ENCODE measurements at regions not wholly inside any gene's neighbourhood (a gene's known extent, or its start where the extent isn't known, plus 50 kb on each side); places are given as distances from the start of the nearest gene placed in this dataset.

- Histone ChIP-seq H3K4me3 (no peak overlapping the region), H3K4me2 (ENCODE audit: control insufficient read depth, insufficient read depth) (no peak overlapping the region), H3K9ac (ENCODE audit: control insufficient read depth, insufficient read depth, low read length) (no peak overlapping the region), H4K20me1 (ENCODE audit: control insufficient read depth, insufficient read depth) (no peaks in the 10 kb centered on the region), H3K36me3 (ENCODE audit: control insufficient read depth in 2 of 2, insufficient read depth in 2 of 2, low read length in 1 of 2) (no peaks in the 10 kb centered on the region), H3K79me2 (ENCODE audit: control insufficient read depth, insufficient read depth, low read length) (no peaks in the 10 kb centered on the region), H3K27me3 (replicated peaks in 1 of 2; ENCODE audit: control insufficient read depth in 2 of 2, insufficient read depth in 2 of 2, low read length in 1 of 2) (no peaks in the 10 kb centered on the region), H3K27ac (ENCODE audit: control insufficient read depth, insufficient read depth) (no peak overlapping the region), H3K4me1 (ENCODE audit: control insufficient read depth, insufficient read depth, low read length) (no peaks in the 10 kb centered on the region), H3K9me3 (replicated peaks; ENCODE audit: control insufficient read depth, insufficient read depth, low read length) (no peaks in the 10 kb centered on the region), H2AFZ (ENCODE audit: control insufficient read depth, low read depth, low read length) (no peak overlapping the region)
- ATAC-seq (no peak), DNase-seq (ENCODE audit: low read depth, low spot score) (no peak), FAIRE-seq (no peak)
- ChIA-PET RAD21 (ENCODE audit: unreplicated experiment) (no interaction called here), CTCF (no interaction called here), POLR2A (no interaction called here), SMC1A (ENCODE audit: uncharacterized antibody, unreplicated experiment) (interaction anchor here (0.7 kb wide), 1 partner anchor 9 kb away, joined by 3 read pairs; no protein-coding TSS in a partner anchor)
- TF ChIP-seq SIN3A (IDR thresholded peaks at IDR 0.05; ENCODE audit: low read depth, low read length): no peak
- no peak for TF ChIP-seq SMAD1 (IDR thresholded peaks at IDR 0.05; ENCODE audit: low read depth, partially characterized antibody)
- TF ChIP-seq GABPA (IDR thresholded peaks at IDR 0.05; ENCODE audit: low read depth): no peak
- TF ChIP-seq YY1 (IDR thresholded peaks at IDR 0.05; ENCODE audit: low read depth, low read length): no peak
- no peak for TF ChIP-seq PAX8 (IDR thresholded peaks at IDR 0.05)
- TF ChIP-seq, protein P1, sequence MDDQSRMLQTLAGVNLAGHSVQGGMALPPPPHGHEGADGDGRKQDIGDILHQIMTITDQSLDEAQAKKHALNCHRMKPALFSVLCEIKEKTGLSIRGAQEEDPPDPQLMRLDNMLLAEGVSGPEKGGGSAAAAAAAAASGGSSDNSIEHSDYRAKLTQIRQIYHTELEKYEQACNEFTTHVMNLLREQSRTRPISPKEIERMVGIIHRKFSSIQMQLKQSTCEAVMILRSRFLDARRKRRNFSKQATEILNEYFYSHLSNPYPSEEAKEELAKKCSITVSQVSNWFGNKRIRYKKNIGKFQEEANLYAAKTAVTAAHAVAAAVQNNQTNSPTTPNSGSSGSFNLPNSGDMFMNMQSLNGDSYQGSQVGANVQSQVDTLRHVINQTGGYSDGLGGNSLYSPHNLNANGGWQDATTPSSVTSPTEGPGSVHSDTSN (IDR thresholded peaks at IDR 0.05; ENCODE audit: insufficient replicate concordance, low read depth, low read length): no peak
- intact Hi-C loops (cut with micrococcal nuclease; ENCODE audit: unreplicated experiment): no loop called here
- 37% methylated on average over 1 of the region's 1 CpG for WGBS (ENCODE audit: insufficient coverage, insufficient replicate concordance, low lambda C conversion rate, missing lambda C conversion rate)
- BruUV-seq (replicated peaks): no TSS peak
- in situ Hi-C loops (cut with MboI): no loop called here
Observed at GRCh38 chr1:83715550-83715949, 283.4 kb downstream of the TTLL7 start.

GRCh38 chr1:83709662-83710061 lies 289.3 kb downstream of the TTLL7 start:
- ChIA-PET SMC1A (ENCODE audit: uncharacterized antibody, unreplicated experiment) (interaction anchor here (1.1 kb wide), 1 partner anchor 9 kb away, joined by 4 read pairs; no protein-coding TSS in a partner anchor), CTCF (interaction anchor here (1.2 kb wide), 1 partner anchor 12 kb away, joined by 3 read pairs; no protein-coding TSS in a partner anchor), RAD21 (ENCODE audit: unreplicated experiment) (no interaction called here), POLR2A (no interaction called here)
- DNase-seq (ENCODE audit: low read depth, low spot score) (no peak), FAIRE-seq (no peak), ATAC-seq (no peak)
- no peaks in the 10 kb centered on the region for H3K9me3 ChIP-seq (replicated peaks; ENCODE audit: control insufficient read depth, insufficient read depth, low read length)
- WGBS (ENCODE audit: insufficient coverage, insufficient replicate concordance, low lambda C conversion rate, missing lambda C conversion rate): 84% methylated on average over 1 of the region's 1 CpG
- H3K27ac ChIP-seq (ENCODE audit: control insufficient read depth, insufficient read depth): no peak overlapping the region
- H3K4me3 ChIP-seq: no peak overlapping the region
- H3K9ac ChIP-seq (ENCODE audit: control insufficient read depth, insufficient read depth, low read length): no peak overlapping the region
- no TSS peak for BruUV-seq (replicated peaks)
- in situ Hi-C loops (cut with MboI) (no loop called here), intact Hi-C loops (cut with micrococcal nuclease; ENCODE audit: unreplicated experiment) (no loop called here)
- H3K27me3 ChIP-seq (replicated peaks in 1 of 2; ENCODE audit: control insufficient read depth in 2 of 2, insufficient read depth in 2 of 2, low read length in 1 of 2): no peaks in the 10 kb centered on the region
- no peak overlapping the region for H2AFZ ChIP-seq (ENCODE audit: control insufficient read depth, low read depth, low read length)
- H3K79me2 ChIP-seq (ENCODE audit: control insufficient read depth, insufficient read depth, low read length): no peaks in the 10 kb centered on the region
- H3K4me1 ChIP-seq (ENCODE audit: control insufficient read depth, insufficient read depth, low read length): no peaks in the 10 kb centered on the region
- H4K20me1 ChIP-seq (ENCODE audit: control insufficient read depth, insufficient read depth): no peaks in the 10 kb centered on the region
- H3K36me3 ChIP-seq (ENCODE audit: control insufficient read depth in 2 of 2, insufficient read depth in 2 of 2, low read length in 1 of 2): no peaks in the 10 kb centered on the region
- no peak overlapping the region for H3K4me2 ChIP-seq (ENCODE audit: control insufficient read depth, insufficient read depth)
- TF ChIP-seq, protein P2, sequence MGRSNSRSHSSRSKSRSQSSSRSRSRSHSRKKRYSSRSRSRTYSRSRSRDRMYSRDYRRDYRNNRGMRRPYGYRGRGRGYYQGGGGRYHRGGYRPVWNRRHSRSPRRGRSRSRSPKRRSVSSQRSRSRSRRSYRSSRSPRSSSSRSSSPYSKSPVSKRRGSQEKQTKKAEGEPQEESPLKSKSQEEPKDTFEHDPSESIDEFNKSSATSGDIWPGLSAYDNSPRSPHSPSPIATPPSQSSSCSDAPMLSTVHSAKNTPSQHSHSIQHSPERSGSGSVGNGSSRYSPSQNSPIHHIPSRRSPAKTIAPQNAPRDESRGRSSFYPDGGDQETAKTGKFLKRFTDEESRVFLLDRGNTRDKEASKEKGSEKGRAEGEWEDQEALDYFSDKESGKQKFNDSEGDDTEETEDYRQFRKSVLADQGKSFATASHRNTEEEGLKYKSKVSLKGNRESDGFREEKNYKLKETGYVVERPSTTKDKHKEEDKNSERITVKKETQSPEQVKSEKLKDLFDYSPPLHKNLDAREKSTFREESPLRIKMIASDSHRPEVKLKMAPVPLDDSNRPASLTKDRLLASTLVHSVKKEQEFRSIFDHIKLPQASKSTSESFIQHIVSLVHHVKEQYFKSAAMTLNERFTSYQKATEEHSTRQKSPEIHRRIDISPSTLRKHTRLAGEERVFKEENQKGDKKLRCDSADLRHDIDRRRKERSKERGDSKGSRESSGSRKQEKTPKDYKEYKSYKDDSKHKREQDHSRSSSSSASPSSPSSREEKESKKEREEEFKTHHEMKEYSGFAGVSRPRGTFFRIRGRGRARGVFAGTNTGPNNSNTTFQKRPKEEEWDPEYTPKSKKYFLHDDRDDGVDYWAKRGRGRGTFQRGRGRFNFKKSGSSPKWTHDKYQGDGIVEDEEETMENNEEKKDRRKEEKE (IDR thresholded peaks at IDR 0.05): no peak
- TF ChIP-seq USF2 (IDR thresholded peaks at IDR 0.05; ENCODE audit: borderline replicate concordance, low read depth, low read length) (no peak), SP1 (IDR thresholded peaks at IDR 0.05; ENCODE audit: low read depth, low read length) (no peak), SPI1 (IDR thresholded peaks at IDR 0.05; ENCODE audit: borderline replicate concordance, insufficient read depth, low read depth, low read length) (no peak), JUND (IDR thresholded peaks at IDR 0.05; ENCODE audit: low read depth, low read length) (no peak), ZNF24 (IDR thresholded peaks at IDR 0.05) (no peak)
- TF ChIP-seq, protein P3, sequence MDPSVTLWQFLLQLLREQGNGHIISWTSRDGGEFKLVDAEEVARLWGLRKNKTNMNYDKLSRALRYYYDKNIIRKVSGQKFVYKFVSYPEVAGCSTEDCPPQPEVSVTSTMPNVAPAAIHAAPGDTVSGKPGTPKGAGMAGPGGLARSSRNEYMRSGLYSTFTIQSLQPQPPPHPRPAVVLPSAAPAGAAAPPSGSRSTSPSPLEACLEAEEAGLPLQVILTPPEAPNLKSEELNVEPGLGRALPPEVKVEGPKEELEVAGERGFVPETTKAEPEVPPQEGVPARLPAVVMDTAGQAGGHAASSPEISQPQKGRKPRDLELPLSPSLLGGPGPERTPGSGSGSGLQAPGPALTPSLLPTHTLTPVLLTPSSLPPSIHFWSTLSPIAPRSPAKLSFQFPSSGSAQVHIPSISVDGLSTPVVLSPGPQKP (IDR thresholded peaks at IDR 0.05; ENCODE audit: low read depth, low read length): no peak
